Breast epithelium (tissue), 4 donors: ENCODE measurements at regions not wholly inside any gene's neighbourhood (a gene's known extent, or its start where the extent isn't known, plus 50 kb on each side); places are given as distances from the start of the nearest gene placed in this dataset.

Experiments used
- DNase-seq, 2 donors: peaks; one replicate each; pipeline ENCODE4 v3.0.0-alpha.2; 2019; ENCODE audit warnings: low spot score in 2 of 2
- H3K27ac ChIP-seq, 2 donors: fragments of 200-600 bp; sonication (generic) in 1 of 2; one replicate each; pipeline ENCODE4 v1.5.1; 2016 to 2019; ENCODE audit warnings: mild to moderate bottlenecking in 1 of 2
- H3K27me3 ChIP-seq, 2 donors: fragments of 200-600 bp; sonication (generic) in 1 of 2; one replicate each; pipeline versions ENCODE4 v1.5.1 to v1.6.0; 2017 to 2019; ENCODE audit warnings: control low read depth in 1 of 2, mild to moderate bottlenecking in 1 of 2
- H3K36me3 ChIP-seq: fragments of 200-600 bp; one replicate; pipeline ENCODE4 v1.5.1; 2019
- H3K4me1 ChIP-seq, 2 donors: fragments of 200-600 bp; sonication (generic); one replicate each; pipeline ENCODE4 v1.5.1; 2016 to 2019; ENCODE audit warnings: control low read depth in 1 of 2
- H3K4me3 ChIP-seq, 3 donors: fragments of 200-600 bp; sonication (generic); 1 replicate in 2 of 3; 2 replicates in 1 of 3; pipeline ENCODE4 v1.5.1; 2016 to 2019; ENCODE audit warnings: mild to moderate bottlenecking in 3 of 3, moderate library complexity in 2 of 3
- H3K9me3 ChIP-seq, 2 donors: fragments of 200-600 bp; sonication (generic) in 1 of 2; one replicate each; pipeline ENCODE4 v1.5.1; 2016 to 2019; ENCODE audit warnings: control low read depth in 1 of 2
- POLR2A ChIP-seq: fragments of 450-650 bp; IDR thresholded peaks from one replicate; pipeline ENCODE4 v1.6.1; 2016; ENCODE audit warnings: antibody characterized with exemption, mild to moderate bottlenecking, moderate library complexity
- POLR2AphosphoS5 ChIP-seq, 3 donors: sonication (generic); formaldehyde crosslinking; IDR thresholded peaks; one replicate each; pipeline ENCODE4 v1.6.1; 2017; ENCODE audit warnings: antibody characterized with exemption in 3 of 3
- intact Hi-C: fragments of 100-400 bp; cut with DNase I; formaldehyde crosslinking; loops from one replicate; pipeline ENCODE4 v1.15.1; 2023; ENCODE audit warnings: low total_unique reads
- TF ChIP-seq, protein P1 (sequence below), 3 donors: fragments of 450-650 bp; IDR thresholded peaks; one replicate each; pipeline ENCODE4 v1.5.1; 2016 to 2017; ENCODE audit warnings: antibody characterized with exemption in 3 of 3, mild to moderate bottlenecking in 3 of 3, moderate library complexity in 3 of 3

DNA sequence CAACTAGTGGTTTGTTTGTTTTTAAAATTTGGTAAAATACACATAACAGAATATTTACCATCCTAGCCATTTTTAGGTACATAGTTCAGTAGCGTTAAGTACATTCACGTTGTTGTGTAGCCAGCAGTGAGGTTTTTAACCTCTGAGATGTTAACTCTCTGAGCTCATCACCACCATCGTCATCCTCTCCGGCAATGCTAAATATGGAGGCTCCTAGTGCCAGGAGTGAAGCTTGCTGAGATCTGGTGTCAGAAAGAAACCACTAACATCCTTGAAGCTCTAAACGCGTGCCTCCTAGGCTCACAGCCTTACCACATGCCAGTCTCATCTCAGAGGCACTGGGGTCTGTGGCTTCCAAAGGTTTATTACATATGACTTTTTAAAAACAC lies 330.2 kb upstream of the B3GAT1 start:
- no peak for TF ChIP-seq POLR2A
- TF ChIP-seq, protein P1, sequence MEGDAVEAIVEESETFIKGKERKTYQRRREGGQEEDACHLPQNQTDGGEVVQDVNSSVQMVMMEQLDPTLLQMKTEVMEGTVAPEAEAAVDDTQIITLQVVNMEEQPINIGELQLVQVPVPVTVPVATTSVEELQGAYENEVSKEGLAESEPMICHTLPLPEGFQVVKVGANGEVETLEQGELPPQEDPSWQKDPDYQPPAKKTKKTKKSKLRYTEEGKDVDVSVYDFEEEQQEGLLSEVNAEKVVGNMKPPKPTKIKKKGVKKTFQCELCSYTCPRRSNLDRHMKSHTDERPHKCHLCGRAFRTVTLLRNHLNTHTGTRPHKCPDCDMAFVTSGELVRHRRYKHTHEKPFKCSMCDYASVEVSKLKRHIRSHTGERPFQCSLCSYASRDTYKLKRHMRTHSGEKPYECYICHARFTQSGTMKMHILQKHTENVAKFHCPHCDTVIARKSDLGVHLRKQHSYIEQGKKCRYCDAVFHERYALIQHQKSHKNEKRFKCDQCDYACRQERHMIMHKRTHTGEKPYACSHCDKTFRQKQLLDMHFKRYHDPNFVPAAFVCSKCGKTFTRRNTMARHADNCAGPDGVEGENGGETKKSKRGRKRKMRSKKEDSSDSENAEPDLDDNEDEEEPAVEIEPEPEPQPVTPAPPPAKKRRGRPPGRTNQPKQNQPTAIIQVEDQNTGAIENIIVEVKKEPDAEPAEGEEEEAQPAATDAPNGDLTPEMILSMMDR (IDR thresholded peaks at IDR 0.05) = no peak
- no peak for TF ChIP-seq POLR2AphosphoS5 (IDR thresholded peaks at IDR 0.05)
- Histone ChIP-seq H3K36me3 (no peaks in the 10 kb centered on the region), H3K4me1 (no peaks in the 10 kb centered on the region), H3K9me3 (peaks cover 0 to 10% of the 10 kb centered on the region in 2 donors), H3K27me3 (peaks cover 0 to 4% of the 10 kb centered on the region in 2 donors), H3K4me3 (no peak overlapping the region), H3K27ac (no peak overlapping the region)
- no peak for DNase-seq
- intact Hi-C loops = no loop called here

DNA sequence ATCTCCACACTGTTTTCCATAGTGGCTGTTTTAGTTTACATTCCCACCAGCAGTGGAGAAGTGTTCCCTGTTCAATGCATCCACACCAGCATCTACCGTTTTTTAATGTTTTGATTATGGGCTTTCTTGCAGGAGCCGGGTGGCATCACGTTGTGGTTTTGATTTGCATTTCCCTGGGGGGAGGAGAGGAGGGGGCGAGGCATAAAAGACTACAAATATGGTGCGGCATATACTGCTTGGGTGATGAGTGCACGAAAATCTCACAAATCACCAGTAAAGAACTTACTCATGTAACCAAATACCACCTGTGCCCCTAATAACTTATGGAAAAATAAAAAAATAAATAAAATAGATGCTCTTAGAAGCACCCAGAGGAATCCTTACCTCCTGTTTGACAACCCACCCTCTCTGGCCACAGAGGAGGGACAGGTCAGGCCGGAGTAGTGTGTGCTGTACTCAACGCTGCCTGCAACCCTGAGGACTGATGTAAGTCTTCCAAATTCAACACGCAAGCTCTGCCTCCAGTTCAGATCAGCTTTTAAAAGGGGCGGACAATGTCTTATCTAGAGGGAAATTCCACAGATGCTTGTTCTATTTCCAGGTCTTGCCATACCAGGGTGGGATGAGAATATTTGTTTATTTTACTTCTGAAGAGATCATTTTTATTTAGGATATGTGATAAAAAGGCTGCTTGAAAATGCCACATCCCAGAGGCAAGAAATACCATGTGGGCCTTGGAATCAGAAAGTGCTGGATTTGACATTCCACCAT lies 329.6 kb upstream of the B3GAT1 start:
- H3K27me3 ChIP-seq = peaks cover 0 to 4% of the 10 kb centered on the region in 2 donors
- H3K27ac ChIP-seq = no peak overlapping the region
- no peak overlapping the region for H3K4me3 ChIP-seq
- H3K4me1 ChIP-seq = no peaks in the 10 kb centered on the region
- H3K9me3 ChIP-seq = peaks cover 0 to 5% of the 10 kb centered on the region in 2 donors
- DNase-seq = no peak
- TF ChIP-seq, protein P1 (IDR thresholded peaks at IDR 0.05) = no peak
- no peak for TF ChIP-seq POLR2AphosphoS5 (IDR thresholded peaks at IDR 0.05)
- no peak for TF ChIP-seq POLR2A
- no peaks in the 10 kb centered on the region for H3K36me3 ChIP-seq
- intact Hi-C loops = no loop called here

- peaks cover 0 to 4% of the 10 kb centered on the region in 2 donors for H3K27me3 ChIP-seq
These were observed 328.7 kb upstream of the B3GAT1 start for GRCh38 chr11:134740590-134741261.

GRCh38 chr11:134739136-134739535 lies 327.1 kb upstream of the B3GAT1 start:
- H3K4me3 ChIP-seq = no peak overlapping the region
- no peaks in the 10 kb centered on the region for H3K9me3 ChIP-seq
- H3K27me3 ChIP-seq = peaks cover 0 to 4% of the 10 kb centered on the region in 2 donors
- H3K4me1 ChIP-seq = no peaks in the 10 kb centered on the region
- no peak overlapping the region for H3K27ac ChIP-seq
- intact Hi-C loops = no loop called here
- TF ChIP-seq POLR2AphosphoS5 (IDR thresholded peaks at IDR 0.05) = no peak
- no peaks in the 10 kb centered on the region for H3K36me3 ChIP-seq
- DNase-seq = no peak

More at GRCh38 chr11:134740590-134741261, 328.7 kb upstream of the B3GAT1 start:
- Histone ChIP-seq H3K27ac (no peak overlapping the region), H3K4me3 (no peak overlapping the region), H3K9me3 (no peaks in the 10 kb centered on the region), H3K36me3 (no peaks in the 10 kb centered on the region), H3K4me1 (no peaks in the 10 kb centered on the region)
- TF ChIP-seq POLR2A (no peak), POLR2AphosphoS5 (IDR thresholded peaks at IDR 0.05) (no peak)
- intact Hi-C loops = no loop called here
- no peak for DNase-seq

GRCh38 chr11:134738581-134738980 lies 326.5 kb upstream of the B3GAT1 start:
- H3K9me3 ChIP-seq = no peaks in the 10 kb centered on the region
- no peaks in the 10 kb centered on the region for H3K36me3 ChIP-seq
- no peak overlapping the region for H3K27ac ChIP-seq
- no peak for DNase-seq
- no peak overlapping the region for H3K4me3 ChIP-seq
- intact Hi-C loops = no loop called here
- H3K4me1 ChIP-seq = no peaks in the 10 kb centered on the region
- TF ChIP-seq POLR2AphosphoS5 (IDR thresholded peaks at IDR 0.05) (no peak), POLR2A (no peak)
- TF ChIP-seq, protein P1 (IDR thresholded peaks at IDR 0.05) = no peak
- peaks cover 0 to 4% of the 10 kb centered on the region in 2 donors for H3K27me3 ChIP-seq
